Hematopoietic multipotent progenitor cell treated with erythropoietin and hydrocortisone succinate and interleukin-3 and kit ligand, for 17 days (in vitro differentiated cells): ENCODE measurements at regions not wholly inside any gene's neighbourhood (a gene's known extent, or its start where the extent isn't known, plus 50 kb on each side); places are given as distances from the start of the nearest gene placed in this dataset.

Source experiments
- DNase-seq: peaks from one replicate; pipeline ENCODE4 v3.0.0-alpha.2; 2015; ENCODE audit warnings: low spot score

GRCh38 chr6:26197636-26197932 is 110.4 kb downstream of the HFE start:
- no peak for DNase-seq

GRCh38 chr6:26197933-26198721 is 110.9 kb downstream of the HFE start:
- DNase-seq, result no peak

GRCh38 chr6:26198722-26199056 is 111.5 kb downstream of the HFE start:
- no peak for DNase-seq

GRCh38 chr6:26199057-26199772 is 112.0 kb downstream of the HFE start:
- peak; percentile 95 for DNase-seq

GRCh38 chr6:26199773-26200764 is 112.8 kb downstream of the HFE start:
- peak; percentile 65 for DNase-seq

- no peak for DNase-seq
Observed at GRCh38 chr6:26200918-26201721, 113.9 kb downstream of the HFE start.

GRCh38 chr6:26202201-26202611 is 115.0 kb downstream of the HFE start:
- no peak for DNase-seq

GRCh38 chr6:26202811-26203583 is 115.8 kb downstream of the HFE start:
- no peak for DNase-seq

- peak; percentile 90 for DNase-seq
Observed at GRCh38 chr6:26204332-26205160, 117.3 kb downstream of the HFE start.

- peak; percentile 75 for DNase-seq
Observed at GRCh38 chr6:26205161-26205624, 118.0 kb downstream of the HFE start.

- peak; percentile 41 for DNase-seq
Observed at GRCh38 chr6:26205625-26206574, 118.7 kb downstream of the HFE start.

- no peak for DNase-seq
Observed at GRCh38 chr6:26206868-26207801, 119.9 kb downstream of the HFE start.

- DNase-seq, result no peak
Observed at GRCh38 chr6:26211963-26212362, 124.7 kb downstream of the HFE start.

- DNase-seq, result no peak
Observed at GRCh38 chr6:26213334-26214075, 126.3 kb downstream of the HFE start.

- DNase-seq, result peak; percentile 36
Observed at GRCh38 chr6:26214803-26215584, 127.8 kb downstream of the HFE start.
